Nephron (organoid): ENCODE measurements at regions not wholly inside any gene's neighbourhood (a gene's known extent, or its start where the extent isn't known, plus 50 kb on each side); places are given as distances from the start of the nearest gene placed in this dataset.

ENCODE experiments used
- H3K27ac Mint-ChIP-seq, 3 experiments: 2 replicates each; pipeline ENCODE4 v1.8.0; 2020; ENCODE audit warnings: mixed read lengths in 3 of 3, mild to moderate bottlenecking in 2 of 3, moderate library complexity in 1 of 3
- H3K27me3 Mint-ChIP-seq: 2 replicates; pipeline ENCODE4 v1.8.0; 2021; ENCODE audit warnings: low read depth, mild to moderate bottlenecking, moderate library complexity, mixed read lengths
- H3K36me3 Mint-ChIP-seq: 2 replicates; pipeline ENCODE4 v1.8.0; 2020; ENCODE audit warnings: low read depth, mixed read lengths
- H3K4me1 Mint-ChIP-seq: 2 replicates; pipeline ENCODE4 v1.8.0; 2020; ENCODE audit warnings: mixed read lengths
- H3K4me3 Mint-ChIP-seq, 3 experiments: 2 replicates each; pipeline ENCODE4 v1.8.0; 2020; ENCODE audit warnings: mild to moderate bottlenecking in 3 of 3, mixed read lengths in 3 of 3, moderate library complexity in 2 of 3
- H3K9me3 Mint-ChIP-seq: 2 replicates; pipeline ENCODE4 v1.8.0; 2020; ENCODE audit warnings: mixed read lengths
- CTCF ChIP-seq, 3 experiments: fragments of 200-600 bp; sonication (generic); IDR thresholded peaks; one replicate each; pipeline ENCODE4 v1.5.0; 2021; ENCODE audit warnings: antibody characterized with exemption in 3 of 3; ENCODE audit not compliant: unreplicated experiment in 3 of 3

GRCh38 chr2:217661378-217661777 lies 341.4 kb downstream of the TNS1 start:
- H3K27ac Mint-ChIP-seq: peak overlapping the region in 2 of 3 experiments; percentile 15 to 41

DNA sequence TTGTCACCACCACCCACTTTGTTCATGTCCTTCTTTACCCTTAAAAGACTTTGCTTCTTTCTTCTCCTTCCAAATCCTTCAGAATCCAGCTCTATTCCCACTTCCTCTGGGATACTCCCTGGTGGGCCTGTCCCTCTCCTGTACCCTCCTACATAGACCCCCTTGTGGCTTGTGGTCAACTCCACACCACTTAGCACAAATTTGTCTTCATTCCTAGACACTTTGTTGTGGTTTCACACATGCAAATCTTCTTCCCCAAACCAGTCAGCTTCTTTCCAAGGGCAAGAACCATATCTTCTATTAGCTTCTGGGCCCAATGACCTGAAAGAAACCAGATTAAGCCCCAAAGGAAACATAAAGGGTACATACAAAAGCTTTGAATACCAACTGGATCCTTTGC lies 342.4 kb downstream of the TNS1 start:
- Mint-ChIP-seq H3K4me1 (peaks cover 40% of the 10 kb centered on the region), H3K36me3 (peaks cover 4% of the 10 kb centered on the region), H3K9me3 (no peaks in the 10 kb centered on the region), H3K27ac (peak overlapping the region in 1 of 3 experiments; percentile 15), H3K4me3 (no peak overlapping the region), H3K27me3 (peaks cover 12% of the 10 kb centered on the region)
- TF ChIP-seq CTCF (IDR thresholded peaks at IDR 0.05; ENCODE audit: unreplicated experiment in 3 of 3): no peak

More at GRCh38 chr2:217661378-217661777, 341.4 kb downstream of the TNS1 start:
- TF ChIP-seq CTCF (IDR thresholded peaks at IDR 0.05; ENCODE audit: unreplicated experiment in 3 of 3): no peak
- Mint-ChIP-seq H3K9me3 (no peaks in the 10 kb centered on the region), H3K4me3 (no peak overlapping the region), H3K36me3 (peaks cover 4% of the 10 kb centered on the region), H3K27me3 (peaks cover 15% of the 10 kb centered on the region), H3K4me1 (peaks cover 49% of the 10 kb centered on the region)

DNA sequence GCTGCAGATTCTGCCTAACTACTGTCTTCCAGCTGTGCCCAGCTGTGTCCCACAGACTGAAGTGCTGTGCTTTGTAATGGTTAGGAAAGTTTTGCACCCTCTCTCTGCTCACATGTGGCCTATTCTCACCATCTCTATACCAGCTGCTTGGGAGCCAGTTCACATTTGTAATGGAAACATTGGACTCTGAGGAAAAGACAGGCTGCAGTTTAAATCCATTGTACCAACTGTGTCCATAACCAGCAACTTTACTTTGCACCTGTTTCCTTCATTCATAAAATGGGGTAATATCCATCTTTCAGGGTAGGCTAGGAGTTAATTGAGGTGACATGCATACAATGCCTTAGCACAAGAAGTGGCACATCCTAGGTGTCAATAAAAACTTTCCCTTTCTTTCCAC lies 344.0 kb downstream of the TNS1 start:
- Mint-ChIP-seq H3K27ac (peak overlapping the region in 2 of 3 experiments; percentile 60 to 69), H3K4me3 (no peak overlapping the region)
- no peak for TF ChIP-seq CTCF (IDR thresholded peaks at IDR 0.05; ENCODE audit: unreplicated experiment in 3 of 3)

DNA sequence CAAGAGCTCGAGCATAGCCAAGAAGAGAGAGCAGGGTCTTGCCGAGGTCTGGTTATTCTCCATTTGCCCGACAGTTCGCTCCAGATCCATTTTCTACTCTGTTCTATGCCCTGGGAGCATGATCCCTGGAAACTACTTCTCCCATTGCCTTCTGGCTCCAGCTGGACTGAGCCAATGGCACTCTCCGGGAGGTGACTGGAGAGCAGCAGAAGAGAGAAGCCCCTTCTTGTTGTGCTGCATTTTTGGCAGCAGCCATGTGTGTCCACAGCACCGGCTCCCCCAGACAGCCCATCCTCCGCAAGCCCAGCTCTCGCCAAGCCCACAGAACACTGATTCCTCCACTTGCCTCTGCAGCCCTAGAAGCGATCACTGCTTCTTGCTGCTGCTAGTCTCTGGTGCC lies 345.5 kb downstream of the TNS1 start:
- H3K36me3 Mint-ChIP-seq: no peaks in the 10 kb centered on the region
- no peaks in the 10 kb centered on the region for H3K9me3 Mint-ChIP-seq
- H3K4me1 Mint-ChIP-seq: peaks cover 40% of the 10 kb centered on the region

More for the DNA sequence above, 344.0 kb downstream of the TNS1 start:
- Mint-ChIP-seq H3K9me3 (no peaks in the 10 kb centered on the region), H3K36me3 (no peaks in the 10 kb centered on the region), H3K4me1 (peaks cover 32% of the 10 kb centered on the region), H3K27me3 (peaks cover 12% of the 10 kb centered on the region)

GRCh38 chr2:217656316-217656715 lies 346.5 kb downstream of the TNS1 start:
- Mint-ChIP-seq H3K4me1 (peaks cover 39% of the 10 kb centered on the region), H3K9me3 (no peaks in the 10 kb centered on the region), H3K27ac (peak overlapping the region in 2 of 3 experiments; percentile 6 to 64), H3K4me3 (no peak overlapping the region), H3K27me3 (peaks cover 8% of the 10 kb centered on the region), H3K36me3 (no peaks in the 10 kb centered on the region)
- TF ChIP-seq CTCF (IDR thresholded peaks at IDR 0.05; ENCODE audit: unreplicated experiment in 3 of 3): no peak

More for the DNA sequence above, 345.5 kb downstream of the TNS1 start:
- Mint-ChIP-seq H3K4me3 (no peak overlapping the region), H3K27me3 (peaks cover 8% of the 10 kb centered on the region), H3K27ac (peak overlapping the region in 1 of 3 experiments; percentile 64)
- TF ChIP-seq CTCF (IDR thresholded peaks at IDR 0.05; ENCODE audit: unreplicated experiment in 3 of 3): no peak

GRCh38 chr2:217655651-217656050 lies 347.1 kb downstream of the TNS1 start:
- Mint-ChIP-seq H3K4me3 (no peak overlapping the region), H3K9me3 (no peaks in the 10 kb centered on the region), H3K27me3 (peaks cover 8% of the 10 kb centered on the region), H3K36me3 (no peaks in the 10 kb centered on the region), H3K27ac (peak overlapping the region in 2 of 3 experiments; percentile 25 to 35), H3K4me1 (peaks cover 39% of the 10 kb centered on the region)
- no peak for TF ChIP-seq CTCF (IDR thresholded peaks at IDR 0.05; ENCODE audit: unreplicated experiment in 3 of 3)
